Islet of Langerhans (tissue), 1 donor: ENCODE measurements at regions not wholly inside any gene's neighbourhood (a gene's known extent, or its start where the extent isn't known, plus 50 kb on each side); places are given as distances from the start of the nearest gene placed in this dataset.
"Not testable (repeated sequence)": the region's sequence is repeated elsewhere in the genome, so short reads cannot be mapped to it uniquely, and the experiment has no call there.

ENCODE experiments used
- FAIRE-seq: peaks from one replicate; lab custom pipeline; 2011; peaks lifted over from hg19 to GRCh38; lab: Jason Lieb, UNC

- not testable (repeated sequence) for FAIRE-seq
Measured at GRCh38 chr4:147246528-147246927, 234.4 kb upstream of the EDNRA start.

- no peak for FAIRE-seq
Measured at GRCh38 chr4:147247579-147247978, 233.3 kb upstream of the EDNRA start.

GRCh38 chr4:147250062-147250461 lies 230.8 kb upstream of the EDNRA start:
- no peak for FAIRE-seq

- FAIRE-seq, result not testable (repeated sequence)
Measured at GRCh38 chr4:147255268-147255667, 225.6 kb upstream of the EDNRA start.

GRCh38 chr4:147259271-147259670 lies 221.6 kb upstream of the EDNRA start:
- not testable (repeated sequence) for FAIRE-seq

- no peak for FAIRE-seq
Measured at GRCh38 chr4:147284256-147284835, 196.6 kb upstream of the EDNRA start.

GRCh38 chr4:147284935-147285334 lies 196.0 kb upstream of the EDNRA start:
- FAIRE-seq, result no peak

- FAIRE-seq, result no peak
Measured at GRCh38 chr4:147285751-147286150, 195.1 kb upstream of the EDNRA start.

- no peak for FAIRE-seq
Measured at GRCh38 chr4:147286846-147287587, 193.9 kb upstream of the EDNRA start.

- no peak for FAIRE-seq
Measured at GRCh38 chr4:147287588-147287890, 193.4 kb upstream of the EDNRA start.

- no peak for FAIRE-seq
Measured at GRCh38 chr4:147288512-147288911, 192.4 kb upstream of the EDNRA start.

- no peak for FAIRE-seq
Measured at GRCh38 chr4:147289181-147289580, 191.7 kb upstream of the EDNRA start.

- FAIRE-seq, result not testable (repeated sequence)
Measured at GRCh38 chr4:147292604-147293313, 188.1 kb upstream of the EDNRA start.

- FAIRE-seq, result not testable (repeated sequence)
Measured at GRCh38 chr4:147293314-147293677, 187.6 kb upstream of the EDNRA start.

GRCh38 chr4:147299205-147299604 lies 181.7 kb upstream of the EDNRA start:
- FAIRE-seq, result no peak

GRCh38 chr4:147303174-147303872 lies 177.6 kb upstream of the EDNRA start:
- no peak for FAIRE-seq

- FAIRE-seq, result no peak
Measured at GRCh38 chr4:147303873-147304229, 177.0 kb upstream of the EDNRA start.

- FAIRE-seq, result no peak
Measured at GRCh38 chr4:147307896-147308674, 172.8 kb upstream of the EDNRA start.

GRCh38 chr4:147309434-147309833 lies 171.5 kb upstream of the EDNRA start:
- FAIRE-seq, result no peak

GRCh38 chr4:147310312-147310711 lies 170.6 kb upstream of the EDNRA start:
- no peak for FAIRE-seq

- no peak for FAIRE-seq
Measured at GRCh38 chr4:147311956-147312355, 168.9 kb upstream of the EDNRA start.

GRCh38 chr4:147312376-147313046 lies 168.4 kb upstream of the EDNRA start:
- FAIRE-seq, result no peak
